H9 (cell line): ENCODE measurements at regions not wholly inside any gene's neighbourhood (a gene's known extent, or its start where the extent isn't known, plus 50 kb on each side); places are given as distances from the start of the nearest gene placed in this dataset.

Source experiments
- DNase-seq: peaks from one replicate; pipeline ENCODE4 v3.0.0-alpha.2; 2017
- H2AFZ ChIP-seq: one replicate; pipeline ENCODE4 v1.6.1; 2013; ENCODE audit warnings: mild to moderate bottlenecking, low read length, control low read depth, moderate library complexity
- H2AK5ac ChIP-seq: 2 replicates; pipeline ENCODE4 v1.6.1; 2013; ENCODE audit warnings: low read length, control low read depth, mixed read lengths; ENCODE audit not compliant: insufficient read length
- H2BK120ac ChIP-seq: one replicate; pipeline ENCODE4 v1.6.1; 2013; ENCODE audit warnings: low read depth, mild to moderate bottlenecking, low read length, control low read depth, inconsistent platforms; ENCODE audit not compliant: poor library complexity, severe bottlenecking
- H2BK12ac ChIP-seq: 2 replicates; pipeline ENCODE4 v1.6.1; 2013; ENCODE audit warnings: low read length, control low read depth, mixed read lengths, low read depth; ENCODE audit not compliant: insufficient read length
- H2BK15ac ChIP-seq: 2 replicates; pipeline ENCODE4 v1.6.1; 2013; ENCODE audit warnings: low read depth, low read length, control low read depth
- H2BK20ac ChIP-seq: one replicate; pipeline ENCODE4 v1.6.1; 2013; ENCODE audit warnings: low read depth, mild to moderate bottlenecking, low read length, control low read depth, inconsistent platforms; ENCODE audit not compliant: poor library complexity, severe bottlenecking
- H2BK5ac ChIP-seq: 2 replicates; pipeline ENCODE4 v1.6.1; 2013; ENCODE audit warnings: low read length, control low read depth, mixed read lengths; ENCODE audit not compliant: insufficient read length
- H3K14ac ChIP-seq: 2 replicates; pipeline ENCODE4 v1.6.1; 2013; ENCODE audit warnings: low read length, control low read depth; ENCODE audit not compliant: insufficient read depth
- H3K18ac ChIP-seq: 2 replicates; pipeline ENCODE4 v1.6.1; 2013; ENCODE audit warnings: low read depth, mild to moderate bottlenecking, mixed read lengths, low read length, control low read depth; ENCODE audit not compliant: insufficient read length
- H3K23ac ChIP-seq: 2 replicates; pipeline ENCODE4 v1.6.1; 2013; ENCODE audit warnings: low read length, control low read depth, mixed read lengths, low read depth; ENCODE audit not compliant: insufficient read length
- H3K23me2 ChIP-seq: 2 replicates; pipeline ENCODE4 v1.6.1; 2013; ENCODE audit warnings: low read depth, mild to moderate bottlenecking, mixed read lengths, low read length, control low read depth; ENCODE audit not compliant: insufficient read length, poor library complexity, severe bottlenecking
- H3K27ac ChIP-seq: 2 replicates; pipeline ENCODE4 v1.5.1; 2013; ENCODE audit warnings: low read length, control low read depth, mixed read lengths, low read depth; ENCODE audit not compliant: insufficient read length
- H3K27me3 ChIP-seq: 2 replicates; pipeline ENCODE4 v1.6.1; 2013; ENCODE audit warnings: low read length, control low read depth, inconsistent platforms; ENCODE audit not compliant: insufficient read depth
- H3K4ac ChIP-seq: 2 replicates; pipeline ENCODE4 v1.6.1; 2013; ENCODE audit warnings: low read depth, mild to moderate bottlenecking, control low read depth, inconsistent platforms, low read length, moderate library complexity
- H3K4me1 ChIP-seq: 2 replicates; pipeline ENCODE4 v1.6.1; 2013; ENCODE audit warnings: low read length, control low read depth, inconsistent platforms; ENCODE audit not compliant: insufficient read depth
- H3K4me2 ChIP-seq: 2 replicates; pipeline ENCODE4 v1.6.1; 2013; ENCODE audit warnings: low read length, control low read depth, mixed read lengths; ENCODE audit not compliant: insufficient read length, insufficient read depth
- H3K56ac ChIP-seq: 2 replicates; pipeline ENCODE4 v1.6.1; 2013; ENCODE audit warnings: low read depth, mild to moderate bottlenecking, mixed read lengths, low read length, control low read depth; ENCODE audit not compliant: insufficient read length
- H3K79me1 ChIP-seq: 2 replicates; pipeline ENCODE4 v1.6.1; 2013; ENCODE audit warnings: low read depth, mild to moderate bottlenecking, moderate library complexity, low read length, control low read depth, inconsistent platforms; ENCODE audit not compliant: insufficient read depth, poor library complexity, severe bottlenecking
- H3K79me2 ChIP-seq: 2 replicates; pipeline ENCODE4 v1.6.1; 2013; ENCODE audit warnings: low read length, control low read depth, inconsistent platforms; ENCODE audit not compliant: insufficient read depth
- H3K9ac ChIP-seq: 2 replicates; pipeline ENCODE4 v1.6.1; 2013; ENCODE audit warnings: low read length, control low read depth, mixed read lengths; ENCODE audit not compliant: insufficient read length; ENCODE audit errors: extremely low read depth
- H3K9me3 ChIP-seq: one replicate; pipeline ENCODE4 v1.6.1; 2013; ENCODE audit warnings: low read depth, low read length, inconsistent platforms; ENCODE audit not compliant: control insufficient read depth
- H3T11ph ChIP-seq: one replicate; pipeline ENCODE4 v1.6.1; 2013; ENCODE audit warnings: mild to moderate bottlenecking, low read length, control low read depth, inconsistent platforms
- H4K20me1 ChIP-seq: one replicate; pipeline ENCODE4 v1.6.1; 2013; ENCODE audit not compliant: control insufficient read depth, insufficient read length, insufficient read depth
- H4K5ac ChIP-seq: 2 replicates; pipeline ENCODE4 v1.6.1; 2013; ENCODE audit warnings: low read depth, mild to moderate bottlenecking, mixed read lengths, low read length, control low read depth; ENCODE audit not compliant: insufficient read length
- H4K8ac ChIP-seq: replicated peaks from 2 replicates; pipeline ENCODE4 v1.6.1; 2013; ENCODE audit warnings: low read length, control low read depth, mixed read lengths, low read depth; ENCODE audit not compliant: insufficient read length
- H4K91ac ChIP-seq: 2 replicates; pipeline ENCODE4 v1.6.1; 2013; ENCODE audit warnings: low read depth, mild to moderate bottlenecking, moderate library complexity, mixed read lengths, low read length, control low read depth; ENCODE audit not compliant: insufficient read length
- H3K27ac Mint-ChIP-seq, 3 experiments: 2 replicates in 2 of 3; 3 replicates in 1 of 3; pipeline ENCODE4 v1.8.0; 2020 to 2021; ENCODE audit warnings: mixed read lengths in 3 of 3, mild to moderate bottlenecking in 1 of 3, moderate library complexity in 1 of 3
- H3K27me3 Mint-ChIP-seq: 2 replicates; pipeline ENCODE4 v1.8.0; 2021; ENCODE audit warnings: low read depth, mild to moderate bottlenecking, moderate library complexity, mixed read lengths
- H3K36me3 Mint-ChIP-seq, 3 experiments: 2 replicates in 2 of 3; 3 replicates in 1 of 3; pipeline ENCODE4 v1.8.0; 2020 to 2021; ENCODE audit warnings: low read depth in 3 of 3, mixed read lengths in 3 of 3; ENCODE audit not compliant: insufficient read depth in 1 of 3
- H3K4me1 Mint-ChIP-seq, 2 experiments: 2 replicates each; pipeline ENCODE4 v1.8.0; 2020; ENCODE audit warnings: mixed read lengths in 2 of 2
- H3K4me3 Mint-ChIP-seq, 2 experiments: 2 replicates in 1 of 2; 3 replicates in 1 of 2; pipeline ENCODE4 v1.8.0; 2020 to 2021; ENCODE audit warnings: mild to moderate bottlenecking in 2 of 2, mixed read lengths in 2 of 2, moderate library complexity in 1 of 2
- H3K9me3 Mint-ChIP-seq, 2 experiments: 2 replicates in 1 of 2; 3 replicates in 1 of 2; pipeline ENCODE4 v1.8.0; 2020; ENCODE audit warnings: mild to moderate bottlenecking in 2 of 2, mixed read lengths in 2 of 2, moderate library complexity in 1 of 2
- CTCF ChIP-seq: fragments of 200-600 bp; sonication (generic); conservative IDR thresholded peaks from 3 replicates; pipeline ENCODE4 v1.8.0; 2021; ENCODE audit warnings: antibody characterized with exemption, mild to moderate bottlenecking
- WGBS: extraction: QIAGEN DNeasy Blood & Tissue Kit; methylation state at CpG from one replicate; pipeline ENCODE4 v1.1.7; 2013; ENCODE audit warnings: missing lambda C conversion rate, low lambda C conversion rate, mixed read lengths; ENCODE audit not compliant: insufficient read length; ENCODE audit errors: extremely low coverage; 5-methylcytosine and 5-hydroxymethylcytosine counted together

- no peaks in the 10 kb centered on the region for H3K36me3 Mint-ChIP-seq
- no CpG with 5 or more reads among the region's 2 CpGs for WGBS
- Histone ChIP-seq H3K4me2 (no peak overlapping the region), H3T11ph (no peak overlapping the region), H4K91ac (no peak overlapping the region), H4K8ac (no peak overlapping the region), H2BK5ac (no peak overlapping the region), H3K14ac (no peak overlapping the region), H3K79me1 (no peaks in the 10 kb centered on the region), H2BK12ac (no peak overlapping the region), H2BK20ac (no peak overlapping the region), H3K27me3 (no peaks in the 10 kb centered on the region), H3K23me2 (no peaks in the 10 kb centered on the region), H2AK5ac (no peak overlapping the region), H3K27ac (no peak overlapping the region), H3K9me3 (no peaks in the 10 kb centered on the region), H3K9ac (no peak overlapping the region), H2AFZ (no peak overlapping the region), H3K4ac (no peak overlapping the region), H3K79me2 (no peaks in the 10 kb centered on the region), H3K56ac (no peak overlapping the region), H2BK120ac (no peak overlapping the region), H3K23ac (no peak overlapping the region), H2BK15ac (no peak overlapping the region), H4K5ac (no peak overlapping the region), H3K18ac (no peak overlapping the region), H4K20me1 (no peaks in the 10 kb centered on the region), H3K4me1 (no peaks in the 10 kb centered on the region)
- H3K4me3 Mint-ChIP-seq, result no peak overlapping the region
- H3K4me1 Mint-ChIP-seq, result no peaks in the 10 kb centered on the region
- DNase-seq, result no peak
- no peaks in the 10 kb centered on the region for H3K27me3 Mint-ChIP-seq
- peaks cover 0 to 2% of the 10 kb centered on the region in 2 experiments; a peak in 1 of 5 replicates for H3K9me3 Mint-ChIP-seq
- H3K27ac Mint-ChIP-seq, result no peak overlapping the region
- no peak for TF ChIP-seq CTCF
Observed at GRCh38 chr11:109329716-109330115, 92.3 kb upstream of the C11orf87 start.
